PC-9 (cell line): ENCODE measurements at regions not wholly inside any gene's neighbourhood (a gene's known extent, or its start where the extent isn't known, plus 50 kb on each side); places are given as distances from the start of the nearest gene placed in this dataset.

ENCODE experiments used
- EZH2 ChIP-seq: fragments of 200-600 bp; sonication (generic); IDR thresholded peaks from 2 replicates; pipeline ENCODE4 v1.8.0; 2017; ENCODE audit warnings: antibody characterized with exemption, low read depth
- TF ChIP-seq, protein P1 (sequence below): fragments of 200-600 bp; sonication (generic); conservative IDR thresholded peaks from 2 replicates; pipeline ENCODE4 v1.6.1; 2017; ENCODE audit warnings: mixed run types, antibody characterized with exemption, mild to moderate bottlenecking, moderate library complexity

DNA sequence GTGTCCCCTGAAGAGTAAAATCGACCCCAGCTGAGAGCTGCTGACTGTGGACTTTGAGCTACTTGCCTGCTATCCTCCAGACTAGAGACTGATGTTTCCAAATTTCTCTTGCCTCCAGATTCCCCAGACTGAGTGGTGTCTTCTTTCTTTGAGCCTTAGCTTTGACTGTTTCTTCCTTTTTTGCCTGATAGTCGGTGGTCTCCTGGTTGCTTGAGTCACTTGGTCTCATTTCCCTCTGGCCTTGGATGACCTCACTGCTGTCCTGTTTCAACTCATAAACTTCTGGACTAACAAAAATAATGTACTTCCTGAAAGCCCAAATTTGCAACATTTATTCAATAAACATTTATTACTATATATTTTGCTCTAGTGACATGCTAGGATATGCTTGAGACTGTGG, 52.9 kb upstream of the DIPK1A start:
- TF ChIP-seq, protein P1, sequence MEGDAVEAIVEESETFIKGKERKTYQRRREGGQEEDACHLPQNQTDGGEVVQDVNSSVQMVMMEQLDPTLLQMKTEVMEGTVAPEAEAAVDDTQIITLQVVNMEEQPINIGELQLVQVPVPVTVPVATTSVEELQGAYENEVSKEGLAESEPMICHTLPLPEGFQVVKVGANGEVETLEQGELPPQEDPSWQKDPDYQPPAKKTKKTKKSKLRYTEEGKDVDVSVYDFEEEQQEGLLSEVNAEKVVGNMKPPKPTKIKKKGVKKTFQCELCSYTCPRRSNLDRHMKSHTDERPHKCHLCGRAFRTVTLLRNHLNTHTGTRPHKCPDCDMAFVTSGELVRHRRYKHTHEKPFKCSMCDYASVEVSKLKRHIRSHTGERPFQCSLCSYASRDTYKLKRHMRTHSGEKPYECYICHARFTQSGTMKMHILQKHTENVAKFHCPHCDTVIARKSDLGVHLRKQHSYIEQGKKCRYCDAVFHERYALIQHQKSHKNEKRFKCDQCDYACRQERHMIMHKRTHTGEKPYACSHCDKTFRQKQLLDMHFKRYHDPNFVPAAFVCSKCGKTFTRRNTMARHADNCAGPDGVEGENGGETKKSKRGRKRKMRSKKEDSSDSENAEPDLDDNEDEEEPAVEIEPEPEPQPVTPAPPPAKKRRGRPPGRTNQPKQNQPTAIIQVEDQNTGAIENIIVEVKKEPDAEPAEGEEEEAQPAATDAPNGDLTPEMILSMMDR = no peak
- TF ChIP-seq EZH2 = no peak
